ENCODE measurements at regions not wholly inside any gene's neighbourhood (a gene's known extent, or its start where the extent isn't known, plus 50 kb on each side); places are given as distances from the start of the nearest gene placed in this dataset.
A peak's percentile ranks its signal among the peaks of the same experiment; 100 is the strongest.

DNA sequence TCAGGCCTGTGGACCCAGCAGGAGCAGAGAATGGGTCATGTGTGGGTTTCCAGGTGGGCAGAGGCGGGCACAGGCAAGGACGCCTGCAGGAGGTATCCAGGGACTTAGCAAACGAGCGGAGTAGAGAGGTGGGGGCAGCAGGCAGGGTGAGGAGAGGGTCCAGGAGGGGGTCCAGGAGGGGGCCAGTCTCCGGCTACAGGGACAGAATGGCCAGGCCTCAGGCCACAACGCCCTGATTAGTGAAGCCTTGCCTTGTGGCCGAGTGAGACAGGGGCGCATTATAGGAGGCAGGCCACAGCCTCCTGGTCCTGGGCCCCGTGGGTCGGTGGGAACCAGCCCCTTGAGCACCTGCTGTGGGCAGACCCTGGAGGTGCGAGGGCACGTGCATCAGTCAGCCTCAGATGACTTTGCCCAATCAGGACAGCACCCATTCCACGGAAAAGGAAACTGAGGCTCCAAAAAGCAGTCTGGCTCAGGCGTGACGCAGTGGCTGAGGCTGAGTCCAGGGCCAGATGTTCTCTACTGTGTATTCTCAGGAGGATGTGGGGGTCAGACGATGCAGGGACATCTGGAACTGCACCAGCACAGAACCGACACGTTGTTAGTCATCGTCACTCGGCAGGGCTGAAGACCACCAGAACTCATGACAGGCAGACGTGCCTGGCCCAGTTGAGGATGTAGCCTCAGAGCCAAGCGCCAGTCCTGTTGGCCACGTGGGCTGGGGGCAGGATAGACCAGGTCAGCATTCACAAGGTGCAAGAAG, 113.7 kb downstream of the CRYAA start:
- TF ChIP-seq ZNF416 (CRISPR knock-in tag; IDR thresholded peaks at IDR 0.05) (no peak), TEAD1 (CRISPR knock-in tag; IDR thresholded peaks at IDR 0.05) (no peak), GABPB1 (CRISPR knock-in tag; IDR thresholded peaks at IDR 0.05) (no peak), ELF4 (CRISPR knock-in tag; IDR thresholded peaks at IDR 0.05; ENCODE audit: low read depth) (no peak), ZBTB21 (CRISPR knock-in tag; IDR thresholded peaks at IDR 0.05; ENCODE audit: borderline replicate concordance) (no peak), NFYB (CRISPR knock-in tag; conservative IDR thresholded peaks at IDR 0.05; ENCODE audit: low read depth) (no peak), FOXJ3 (CRISPR knock-in tag; IDR thresholded peaks at IDR 0.05; ENCODE audit: borderline replicate concordance) (no peak), RORB (CRISPR knock-in tag; IDR thresholded peaks at IDR 0.05) (no peak), HMGA2 (CRISPR knock-in tag; IDR thresholded peaks at IDR 0.05) (no peak)
- TF ChIP-seq, protein P1, sequence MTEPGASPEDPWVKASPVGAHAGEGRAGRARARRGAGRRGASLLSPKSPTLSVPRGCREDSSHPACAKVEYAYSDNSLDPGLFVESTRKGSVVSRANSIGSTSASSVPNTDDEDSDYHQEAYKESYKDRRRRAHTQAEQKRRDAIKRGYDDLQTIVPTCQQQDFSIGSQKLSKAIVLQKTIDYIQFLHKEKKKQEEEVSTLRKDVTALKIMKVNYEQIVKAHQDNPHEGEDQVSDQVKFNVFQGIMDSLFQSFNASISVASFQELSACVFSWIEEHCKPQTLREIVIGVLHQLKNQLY (CRISPR knock-in tag; IDR thresholded peaks at IDR 0.05), result no peak
- TF ChIP-seq, protein P2, sequence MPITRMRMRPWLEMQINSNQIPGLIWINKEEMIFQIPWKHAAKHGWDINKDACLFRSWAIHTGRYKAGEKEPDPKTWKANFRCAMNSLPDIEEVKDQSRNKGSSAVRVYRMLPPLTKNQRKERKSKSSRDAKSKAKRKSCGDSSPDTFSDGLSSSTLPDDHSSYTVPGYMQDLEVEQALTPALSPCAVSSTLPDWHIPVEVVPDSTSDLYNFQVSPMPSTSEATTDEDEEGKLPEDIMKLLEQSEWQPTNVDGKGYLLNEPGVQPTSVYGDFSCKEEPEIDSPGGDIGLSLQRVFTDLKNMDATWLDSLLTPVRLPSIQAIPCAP (CRISPR knock-in tag; IDR thresholded peaks at IDR 0.05), result no peak
- TF ChIP-seq, protein P3, sequence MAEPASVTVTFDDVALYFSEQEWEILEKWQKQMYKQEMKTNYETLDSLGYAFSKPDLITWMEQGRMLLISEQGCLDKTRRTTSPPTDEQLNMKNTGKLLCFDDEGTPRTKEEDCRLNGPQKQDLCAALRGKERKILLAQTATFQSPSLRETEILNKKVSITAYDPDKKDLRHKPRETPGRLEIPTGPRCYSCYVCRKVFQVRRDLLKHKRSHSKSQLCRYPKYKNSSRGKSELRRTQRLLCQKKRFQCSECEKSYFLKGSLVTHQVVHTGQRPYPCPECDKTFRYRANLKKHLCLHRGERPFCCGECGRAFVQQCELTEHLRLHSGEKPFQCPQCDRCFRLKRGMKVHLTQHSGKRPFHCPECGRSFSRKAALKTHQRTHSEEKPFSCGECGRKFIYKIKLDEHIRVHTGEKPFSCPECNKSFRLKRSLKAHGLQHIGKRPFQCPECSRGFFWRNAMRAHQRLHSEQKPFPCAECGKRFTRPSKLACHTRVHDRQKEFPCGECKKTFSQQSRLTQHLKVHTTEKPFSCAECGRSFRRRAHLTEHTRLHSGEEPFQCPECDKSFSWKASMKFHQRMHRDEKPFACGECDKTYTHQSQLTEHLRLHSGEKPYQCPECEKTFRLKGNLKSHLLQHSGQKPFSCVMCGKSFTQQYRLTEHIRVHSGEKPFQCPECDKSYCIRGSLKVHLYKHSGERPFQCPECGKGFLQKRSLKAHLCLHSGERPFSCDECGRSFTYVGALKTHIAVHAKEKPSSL (CRISPR knock-in tag; conservative IDR thresholded peaks at IDR 0.05), result no peak
- TF ChIP-seq, protein P4, sequence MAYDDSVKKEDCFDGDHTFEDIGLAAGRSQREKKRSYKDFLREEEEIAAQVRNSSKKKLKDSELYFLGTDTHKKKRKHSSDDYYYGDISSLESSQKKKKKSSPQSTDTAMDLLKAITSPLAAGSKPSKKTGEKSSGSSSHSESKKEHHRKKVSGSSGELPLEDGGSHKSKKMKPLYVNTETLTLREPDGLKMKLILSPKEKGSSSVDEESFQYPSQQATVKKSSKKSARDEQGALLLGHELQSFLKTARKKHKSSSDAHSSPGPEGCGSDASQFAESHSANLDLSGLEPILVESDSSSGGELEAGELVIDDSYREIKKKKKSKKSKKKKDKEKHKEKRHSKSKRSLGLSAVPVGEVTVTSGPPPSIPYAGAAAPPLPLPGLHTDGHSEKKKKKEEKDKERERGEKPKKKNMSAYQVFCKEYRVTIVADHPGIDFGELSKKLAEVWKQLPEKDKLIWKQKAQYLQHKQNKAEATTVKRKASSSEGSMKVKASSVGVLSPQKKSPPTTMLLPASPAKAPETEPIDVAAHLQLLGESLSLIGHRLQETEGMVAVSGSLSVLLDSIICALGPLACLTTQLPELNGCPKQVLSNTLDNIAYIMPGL (CRISPR knock-in tag; IDR thresholded peaks at IDR 0.05), result no peak
- TF ChIP-seq, protein P5, sequence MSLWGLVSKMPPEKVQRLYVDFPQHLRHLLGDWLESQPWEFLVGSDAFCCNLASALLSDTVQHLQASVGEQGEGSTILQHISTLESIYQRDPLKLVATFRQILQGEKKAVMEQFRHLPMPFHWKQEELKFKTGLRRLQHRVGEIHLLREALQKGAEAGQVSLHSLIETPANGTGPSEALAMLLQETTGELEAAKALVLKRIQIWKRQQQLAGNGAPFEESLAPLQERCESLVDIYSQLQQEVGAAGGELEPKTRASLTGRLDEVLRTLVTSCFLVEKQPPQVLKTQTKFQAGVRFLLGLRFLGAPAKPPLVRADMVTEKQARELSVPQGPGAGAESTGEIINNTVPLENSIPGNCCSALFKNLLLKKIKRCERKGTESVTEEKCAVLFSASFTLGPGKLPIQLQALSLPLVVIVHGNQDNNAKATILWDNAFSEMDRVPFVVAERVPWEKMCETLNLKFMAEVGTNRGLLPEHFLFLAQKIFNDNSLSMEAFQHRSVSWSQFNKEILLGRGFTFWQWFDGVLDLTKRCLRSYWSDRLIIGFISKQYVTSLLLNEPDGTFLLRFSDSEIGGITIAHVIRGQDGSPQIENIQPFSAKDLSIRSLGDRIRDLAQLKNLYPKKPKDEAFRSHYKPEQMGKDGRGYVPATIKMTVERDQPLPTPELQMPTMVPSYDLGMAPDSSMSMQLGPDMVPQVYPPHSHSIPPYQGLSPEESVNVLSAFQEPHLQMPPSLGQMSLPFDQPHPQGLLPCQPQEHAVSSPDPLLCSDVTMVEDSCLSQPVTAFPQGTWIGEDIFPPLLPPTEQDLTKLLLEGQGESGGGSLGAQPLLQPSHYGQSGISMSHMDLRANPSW (CRISPR knock-in tag; conservative IDR thresholded peaks at IDR 0.05; ENCODE audit: low read depth), result no peak
- TF ChIP-seq, protein P6, sequence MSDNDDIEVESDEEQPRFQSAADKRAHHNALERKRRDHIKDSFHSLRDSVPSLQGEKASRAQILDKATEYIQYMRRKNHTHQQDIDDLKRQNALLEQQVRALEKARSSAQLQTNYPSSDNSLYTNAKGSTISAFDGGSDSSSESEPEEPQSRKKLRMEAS (CRISPR knock-in tag; IDR thresholded peaks at IDR 0.05), result no peak
- Mint-ChIP-seq H3K27me3 (ENCODE audit: low read depth) (no peaks in the 10 kb centered on the region; the same call in 1 of the 2 replicates), H3K4me3 (no peak overlapping the region), H3K4me1 (peaks cover 22% of the 10 kb centered on the region), H3K36me3 (no peaks in the 10 kb centered on the region), H3K9me3 (no peaks in the 10 kb centered on the region), H3K27ac (no peak overlapping the region)
- no peak for DNase-seq (ENCODE audit: low spot score)
- CTCF ChIA-PET, result no interaction called here
- no peak for ATAC-seq
- POLR2A ChIA-PET, result no interaction called here

DNA sequence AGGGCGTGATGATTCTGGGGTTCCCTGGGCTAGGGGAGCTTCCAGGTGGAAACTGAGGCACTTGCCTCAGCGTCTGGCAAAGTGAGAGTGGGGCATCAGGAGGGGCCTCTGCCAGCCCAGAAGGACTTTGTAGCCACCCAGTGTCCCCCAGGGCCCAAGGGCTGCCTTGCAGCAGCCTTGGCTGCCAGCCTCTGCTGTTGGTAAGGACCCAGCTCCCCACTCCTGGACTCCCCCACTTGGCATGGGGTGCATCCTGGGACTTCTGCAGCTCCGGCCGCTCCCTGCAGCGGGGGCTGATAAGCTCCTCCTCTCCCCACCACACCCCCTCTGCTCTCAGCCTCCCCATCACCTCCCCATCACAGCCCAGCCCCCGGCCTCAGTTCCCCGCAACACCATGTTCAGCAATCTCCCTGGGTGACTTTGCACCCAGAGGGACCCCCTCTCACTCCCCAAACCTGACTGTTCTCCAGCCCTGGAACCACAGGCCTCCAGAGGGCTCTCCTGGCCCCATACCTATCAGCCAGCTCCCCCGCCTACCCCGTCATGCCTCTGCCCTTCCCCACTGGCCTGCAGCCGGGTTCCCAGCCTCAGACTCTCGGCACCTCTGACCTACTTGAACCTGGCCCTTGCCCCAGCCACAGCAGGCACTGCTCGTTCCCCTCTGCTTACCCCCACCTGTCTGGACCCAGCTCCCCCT, 113.0 kb downstream of the CRYAA start:
- CTCF ChIA-PET, result no interaction called here
- H3K36me3 Mint-ChIP-seq, result no peaks in the 10 kb centered on the region
- H3K27ac Mint-ChIP-seq, result no peak overlapping the region
- peaks cover 28% of the 10 kb centered on the region for H3K4me1 Mint-ChIP-seq
- DNase-seq (ENCODE audit: low spot score) (no peak), ATAC-seq (peak; percentile 26)
- H3K9me3 Mint-ChIP-seq, result no peaks in the 10 kb centered on the region
- POLR2A ChIA-PET, result no interaction called here
- H3K27me3 Mint-ChIP-seq (ENCODE audit: low read depth), result no peaks in the 10 kb centered on the region; the same call in 1 of the 2 replicates
- H3K4me3 Mint-ChIP-seq, result no peak overlapping the region
- TF ChIP-seq, protein P7, sequence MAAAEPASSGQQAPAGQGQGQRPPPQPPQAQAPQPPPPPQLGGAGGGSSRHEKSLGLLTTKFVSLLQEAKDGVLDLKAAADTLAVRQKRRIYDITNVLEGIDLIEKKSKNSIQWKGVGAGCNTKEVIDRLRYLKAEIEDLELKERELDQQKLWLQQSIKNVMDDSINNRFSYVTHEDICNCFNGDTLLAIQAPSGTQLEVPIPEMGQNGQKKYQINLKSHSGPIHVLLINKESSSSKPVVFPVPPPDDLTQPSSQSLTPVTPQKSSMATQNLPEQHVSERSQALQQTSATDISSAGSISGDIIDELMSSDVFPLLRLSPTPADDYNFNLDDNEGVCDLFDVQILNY (CRISPR knock-in tag; IDR thresholded peaks at IDR 0.05), result no peak
- TF ChIP-seq ZNF396 (CRISPR knock-in tag; IDR thresholded peaks at IDR 0.05; ENCODE audit: borderline replicate concordance), result no peak
- no peak for TF ChIP-seq FOXJ3 (CRISPR knock-in tag; IDR thresholded peaks at IDR 0.05; ENCODE audit: borderline replicate concordance)
- no peak for TF ChIP-seq CBFB (CRISPR knock-in tag; IDR thresholded peaks at IDR 0.05; ENCODE audit: low read depth)
- TF ChIP-seq, protein P2 (CRISPR knock-in tag; IDR thresholded peaks at IDR 0.05), result no peak
- TF ChIP-seq, protein P8, sequence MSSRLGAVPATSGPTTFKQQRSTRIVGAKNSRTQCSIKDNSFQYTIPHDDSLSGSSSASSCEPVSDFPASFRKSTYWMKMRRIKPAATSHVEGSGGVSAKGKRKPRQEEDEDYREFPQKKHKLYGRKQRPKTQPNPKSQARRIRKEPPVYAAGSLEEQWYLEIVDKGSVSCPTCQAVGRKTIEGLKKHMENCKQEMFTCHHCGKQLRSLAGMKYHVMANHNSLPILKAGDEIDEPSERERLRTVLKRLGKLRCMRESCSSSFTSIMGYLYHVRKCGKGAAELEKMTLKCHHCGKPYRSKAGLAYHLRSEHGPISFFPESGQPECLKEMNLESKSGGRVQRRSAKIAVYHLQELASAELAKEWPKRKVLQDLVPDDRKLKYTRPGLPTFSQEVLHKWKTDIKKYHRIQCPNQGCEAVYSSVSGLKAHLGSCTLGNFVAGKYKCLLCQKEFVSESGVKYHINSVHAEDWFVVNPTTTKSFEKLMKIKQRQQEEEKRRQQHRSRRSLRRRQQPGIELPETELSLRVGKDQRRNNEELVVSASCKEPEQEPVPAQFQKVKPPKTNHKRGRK (CRISPR knock-in tag; IDR thresholded peaks at IDR 0.05; ENCODE audit: borderline replicate concordance), result no peak
- TF ChIP-seq JUN (CRISPR knock-in tag; IDR thresholded peaks at IDR 0.05), result no peak
- TF ChIP-seq OVOL2 (CRISPR knock-in tag; IDR thresholded peaks at IDR 0.05; ENCODE audit: borderline replicate concordance), result no peak

Data from WTC11 (cell line).